Erythroblast (primary cell): ENCODE measurements at regions not wholly inside any gene's neighbourhood (a gene's known extent, or its start where the extent isn't known, plus 50 kb on each side); places are given as distances from the start of the nearest gene placed in this dataset.

Source experiments
- GATA1 ChIP-seq: IDR thresholded peaks from 2 replicates; pipeline ENCODE4 v1.6.1; 2011; ENCODE audit warnings: low read depth, mild to moderate bottlenecking, control low read depth, low read length, moderate library complexity
- POLR2A ChIP-seq: IDR thresholded peaks from 2 replicates; pipeline ENCODE4 v1.6.1; 2011; ENCODE audit warnings: mild to moderate bottlenecking, low read length

DNA sequence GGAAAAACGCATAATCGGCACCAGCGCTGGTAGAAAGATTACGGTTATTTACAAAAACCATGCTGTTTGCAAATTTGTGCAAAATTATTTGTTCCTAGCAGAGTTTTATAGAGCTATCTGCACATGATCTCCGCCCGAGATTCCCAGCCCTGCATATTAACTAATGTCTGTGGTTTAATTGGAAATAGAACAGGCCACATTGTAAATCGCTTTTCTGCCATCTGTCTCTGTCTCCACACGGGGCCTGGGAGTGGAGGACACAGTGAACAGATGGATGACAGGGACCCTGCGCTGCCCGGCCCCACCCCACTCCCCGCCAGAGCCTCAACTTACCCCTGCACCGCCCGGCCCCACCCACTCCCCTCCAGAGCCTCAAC, 126.9 kb downstream of the FAM53A start:
- no peak for TF ChIP-seq POLR2A
- no peak for TF ChIP-seq GATA1
